ENCODE measurements at regions not wholly inside any gene's neighbourhood (a gene's known extent, or its start where the extent isn't known, plus 50 kb on each side); places are given as distances from the start of the nearest gene placed in this dataset.

DNA sequence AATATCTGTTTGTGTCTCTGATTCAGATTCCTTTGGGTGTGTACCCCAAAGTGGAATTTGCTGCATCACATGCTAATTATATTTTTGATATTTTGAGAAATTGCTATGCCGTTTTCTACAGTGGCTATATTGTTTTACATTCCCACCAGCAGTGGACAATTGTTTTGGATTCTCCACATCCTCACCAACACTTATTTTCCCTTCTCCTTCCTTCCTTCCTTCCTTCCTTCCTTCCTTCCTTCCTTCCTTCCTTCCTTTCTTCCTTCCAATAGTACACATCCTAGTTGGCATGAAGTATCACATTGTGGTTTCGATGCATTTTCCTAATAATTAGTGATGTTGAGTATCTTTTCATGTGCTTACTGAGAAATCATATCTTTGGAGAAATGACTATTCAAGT is 535.5 kb downstream of the SH2D4B start (continued):
- TF ChIP-seq, protein P1, sequence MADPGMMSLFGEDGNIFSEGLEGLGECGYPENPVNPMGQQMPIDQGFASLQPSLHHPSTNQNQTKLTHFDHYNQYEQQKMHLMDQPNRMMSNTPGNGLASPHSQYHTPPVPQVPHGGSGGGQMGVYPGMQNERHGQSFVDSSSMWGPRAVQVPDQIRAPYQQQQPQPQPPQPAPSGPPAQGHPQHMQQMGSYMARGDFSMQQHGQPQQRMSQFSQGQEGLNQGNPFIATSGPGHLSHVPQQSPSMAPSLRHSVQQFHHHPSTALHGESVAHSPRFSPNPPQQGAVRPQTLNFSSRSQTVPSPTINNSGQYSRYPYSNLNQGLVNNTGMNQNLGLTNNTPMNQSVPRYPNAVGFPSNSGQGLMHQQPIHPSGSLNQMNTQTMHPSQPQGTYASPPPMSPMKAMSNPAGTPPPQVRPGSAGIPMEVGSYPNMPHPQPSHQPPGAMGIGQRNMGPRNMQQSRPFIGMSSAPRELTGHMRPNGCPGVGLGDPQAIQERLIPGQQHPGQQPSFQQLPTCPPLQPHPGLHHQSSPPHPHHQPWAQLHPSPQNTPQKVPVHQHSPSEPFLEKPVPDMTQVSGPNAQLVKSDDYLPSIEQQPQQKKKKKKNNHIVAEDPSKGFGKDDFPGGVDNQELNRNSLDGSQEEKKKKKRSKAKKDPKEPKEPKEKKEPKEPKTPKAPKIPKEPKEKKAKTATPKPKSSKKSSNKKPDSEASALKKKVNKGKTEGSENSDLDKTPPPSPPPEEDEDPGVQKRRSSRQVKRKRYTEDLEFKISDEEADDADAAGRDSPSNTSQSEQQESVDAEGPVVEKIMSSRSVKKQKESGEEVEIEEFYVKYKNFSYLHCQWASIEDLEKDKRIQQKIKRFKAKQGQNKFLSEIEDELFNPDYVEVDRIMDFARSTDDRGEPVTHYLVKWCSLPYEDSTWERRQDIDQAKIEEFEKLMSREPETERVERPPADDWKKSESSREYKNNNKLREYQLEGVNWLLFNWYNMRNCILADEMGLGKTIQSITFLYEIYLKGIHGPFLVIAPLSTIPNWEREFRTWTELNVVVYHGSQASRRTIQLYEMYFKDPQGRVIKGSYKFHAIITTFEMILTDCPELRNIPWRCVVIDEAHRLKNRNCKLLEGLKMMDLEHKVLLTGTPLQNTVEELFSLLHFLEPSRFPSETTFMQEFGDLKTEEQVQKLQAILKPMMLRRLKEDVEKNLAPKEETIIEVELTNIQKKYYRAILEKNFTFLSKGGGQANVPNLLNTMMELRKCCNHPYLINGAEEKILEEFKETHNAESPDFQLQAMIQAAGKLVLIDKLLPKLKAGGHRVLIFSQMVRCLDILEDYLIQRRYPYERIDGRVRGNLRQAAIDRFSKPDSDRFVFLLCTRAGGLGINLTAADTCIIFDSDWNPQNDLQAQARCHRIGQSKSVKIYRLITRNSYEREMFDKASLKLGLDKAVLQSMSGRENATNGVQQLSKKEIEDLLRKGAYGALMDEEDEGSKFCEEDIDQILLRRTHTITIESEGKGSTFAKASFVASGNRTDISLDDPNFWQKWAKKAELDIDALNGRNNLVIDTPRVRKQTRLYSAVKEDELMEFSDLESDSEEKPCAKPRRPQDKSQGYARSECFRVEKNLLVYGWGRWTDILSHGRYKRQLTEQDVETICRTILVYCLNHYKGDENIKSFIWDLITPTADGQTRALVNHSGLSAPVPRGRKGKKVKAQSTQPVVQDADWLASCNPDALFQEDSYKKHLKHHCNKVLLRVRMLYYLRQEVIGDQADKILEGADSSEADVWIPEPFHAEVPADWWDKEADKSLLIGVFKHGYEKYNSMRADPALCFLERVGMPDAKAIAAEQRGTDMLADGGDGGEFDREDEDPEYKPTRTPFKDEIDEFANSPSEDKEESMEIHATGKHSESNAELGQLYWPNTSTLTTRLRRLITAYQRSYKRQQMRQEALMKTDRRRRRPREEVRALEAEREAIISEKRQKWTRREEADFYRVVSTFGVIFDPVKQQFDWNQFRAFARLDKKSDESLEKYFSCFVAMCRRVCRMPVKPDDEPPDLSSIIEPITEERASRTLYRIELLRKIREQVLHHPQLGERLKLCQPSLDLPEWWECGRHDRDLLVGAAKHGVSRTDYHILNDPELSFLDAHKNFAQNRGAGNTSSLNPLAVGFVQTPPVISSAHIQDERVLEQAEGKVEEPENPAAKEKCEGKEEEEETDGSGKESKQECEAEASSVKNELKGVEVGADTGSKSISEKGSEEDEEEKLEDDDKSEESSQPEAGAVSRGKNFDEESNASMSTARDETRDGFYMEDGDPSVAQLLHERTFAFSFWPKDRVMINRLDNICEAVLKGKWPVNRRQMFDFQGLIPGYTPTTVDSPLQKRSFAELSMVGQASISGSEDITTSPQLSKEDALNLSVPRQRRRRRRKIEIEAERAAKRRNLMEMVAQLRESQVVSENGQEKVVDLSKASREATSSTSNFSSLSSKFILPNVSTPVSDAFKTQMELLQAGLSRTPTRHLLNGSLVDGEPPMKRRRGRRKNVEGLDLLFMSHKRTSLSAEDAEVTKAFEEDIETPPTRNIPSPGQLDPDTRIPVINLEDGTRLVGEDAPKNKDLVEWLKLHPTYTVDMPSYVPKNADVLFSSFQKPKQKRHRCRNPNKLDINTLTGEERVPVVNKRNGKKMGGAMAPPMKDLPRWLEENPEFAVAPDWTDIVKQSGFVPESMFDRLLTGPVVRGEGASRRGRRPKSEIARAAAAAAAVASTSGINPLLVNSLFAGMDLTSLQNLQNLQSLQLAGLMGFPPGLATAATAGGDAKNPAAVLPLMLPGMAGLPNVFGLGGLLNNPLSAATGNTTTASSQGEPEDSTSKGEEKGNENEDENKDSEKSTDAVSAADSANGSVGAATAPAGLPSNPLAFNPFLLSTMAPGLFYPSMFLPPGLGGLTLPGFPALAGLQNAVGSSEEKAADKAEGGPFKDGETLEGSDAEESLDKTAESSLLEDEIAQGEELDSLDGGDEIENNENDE (IDR thresholded peaks at IDR 0.05; ENCODE audit: insufficient replicate concordance, low read length), result no peak
- TF ChIP-seq POU5F1 (IDR thresholded peaks at IDR 0.05; ENCODE audit: low read depth, low read length) (no peak), POLR2A (IDR thresholded peaks at IDR 0.05; ENCODE audit: control extremely low read depth in 1 of 2, low read depth in 2 of 2, low read length in 2 of 2) (no peak), PHF8 (conservative IDR thresholded peaks at IDR 0.05; ENCODE audit: low read depth, low read length) (no peak), KDM1A (IDR thresholded peaks at IDR 0.05; ENCODE audit: borderline replicate concordance, low read length) (no peak), KDM4A (IDR thresholded peaks at IDR 0.05; ENCODE audit: low read depth, low read length, severe bottlenecking) (no peak), SP4 (IDR thresholded peaks at IDR 0.05; ENCODE audit: low read length) (no peak)
- TF ChIP-seq, protein P2, sequence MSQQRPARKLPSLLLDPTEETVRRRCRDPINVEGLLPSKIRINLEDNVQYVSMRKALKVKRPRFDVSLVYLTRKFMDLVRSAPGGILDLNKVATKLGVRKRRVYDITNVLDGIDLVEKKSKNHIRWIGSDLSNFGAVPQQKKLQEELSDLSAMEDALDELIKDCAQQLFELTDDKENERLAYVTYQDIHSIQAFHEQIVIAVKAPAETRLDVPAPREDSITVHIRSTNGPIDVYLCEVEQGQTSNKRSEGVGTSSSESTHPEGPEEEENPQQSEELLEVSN (IDR thresholded peaks at IDR 0.05), result no peak
